ENCODE measurements at regions not wholly inside any gene's neighbourhood (a gene's known extent, or its start where the extent isn't known, plus 50 kb on each side); places are given as distances from the start of the nearest gene placed in this dataset.
"Not testable (repeated sequence)": the region's sequence is repeated elsewhere in the genome, so short reads cannot be mapped to it uniquely, and the experiment has no call there.

GRCh38 chr17:13869331-13869940, 199.9 kb upstream of the COX10 start:
- DNase-seq = peak; percentile 14

GRCh38 chr17:13871261-13871660, 198.0 kb upstream of the COX10 start:
- DNase-seq = no peak

- no peak for DNase-seq
Observed at GRCh38 chr17:13874134-13874533, 195.2 kb upstream of the COX10 start.

GRCh38 chr17:13874817-13875216, 194.5 kb upstream of the COX10 start:
- DNase-seq = no peak

- no peak for DNase-seq
Observed at GRCh38 chr17:13879961-13880466, 189.3 kb upstream of the COX10 start.

- no peak for DNase-seq
Observed at GRCh38 chr17:13883659-13884058, 185.6 kb upstream of the COX10 start.

GRCh38 chr17:13884347-13884746, 185.0 kb upstream of the COX10 start:
- DNase-seq = no peak

GRCh38 chr17:13885550-13885949, 183.8 kb upstream of the COX10 start:
- DNase-seq = no peak

- DNase-seq = no peak
Observed at GRCh38 chr17:13885953-13886889, 183.1 kb upstream of the COX10 start.

- DNase-seq = peak; percentile 38
Observed at GRCh38 chr17:13888056-13888609, 181.2 kb upstream of the COX10 start.

- DNase-seq = not testable (repeated sequence)
Observed at GRCh38 chr17:13908971-13909370, 160.3 kb upstream of the COX10 start.

GRCh38 chr17:13909901-13910519, 159.3 kb upstream of the COX10 start:
- no peak for DNase-seq

- peak; percentile 3 for DNase-seq
Observed at GRCh38 chr17:13917634-13918033, 151.7 kb upstream of the COX10 start.

GRCh38 chr17:13918247-13918646, 151.1 kb upstream of the COX10 start:
- DNase-seq = no peak

GRCh38 chr17:13919818-13920217, 149.5 kb upstream of the COX10 start:
- no peak for DNase-seq

GRCh38 chr17:13920413-13920812, 148.9 kb upstream of the COX10 start:
- no peak for DNase-seq

- DNase-seq = no peak
Observed at GRCh38 chr17:13921841-13922776, 147.2 kb upstream of the COX10 start.

GRCh38 chr17:13922885-13923284, 146.4 kb upstream of the COX10 start:
- no peak for DNase-seq

GRCh38 chr17:13925579-13925978, 143.7 kb upstream of the COX10 start:
- no peak for DNase-seq

GRCh38 chr17:13931111-13931526, 138.2 kb upstream of the COX10 start:
- no peak for DNase-seq

- DNase-seq = no peak
Observed at GRCh38 chr17:13931800-13932460, 137.4 kb upstream of the COX10 start.

Measured in eye (tissue), 1 donor.